Endodermal cell (in vitro differentiated cells): ENCODE measurements at regions not wholly inside any gene's neighbourhood (a gene's known extent, or its start where the extent isn't known, plus 50 kb on each side); places are given as distances from the start of the nearest gene placed in this dataset.

ENCODE experiments used
- DNase-seq: peaks from one replicate; pipeline ENCODE4 v3.0.0-alpha.2; 2017
- H3K27ac ChIP-seq: 2 replicates; pipeline ENCODE4 v1.5.1; 2013; ENCODE audit warnings: mild to moderate bottlenecking, low read depth, low read length, moderate library complexity
- H3K27me3 ChIP-seq: 2 replicates; pipeline ENCODE4 v1.6.1; 2013; ENCODE audit warnings: mild to moderate bottlenecking, low read length, moderate library complexity; ENCODE audit not compliant: insufficient read depth, control insufficient read depth, poor library complexity, severe bottlenecking
- H3K36me3 ChIP-seq: 2 replicates; pipeline ENCODE4 v1.7.0; 2013; ENCODE audit warnings: mild to moderate bottlenecking, low read length, moderate library complexity; ENCODE audit not compliant: control insufficient read depth, insufficient read depth
- H3K4me1 ChIP-seq: one replicate; pipeline ENCODE4 v1.7.0; 2013; ENCODE audit warnings: low read length; ENCODE audit not compliant: control insufficient read depth, insufficient read depth
- H3K4me3 ChIP-seq: 2 replicates; pipeline ENCODE4 v1.5.1; 2013; ENCODE audit warnings: mild to moderate bottlenecking, low read length, moderate library complexity
- H3K9ac ChIP-seq: 2 replicates; pipeline ENCODE4 v1.6.1; 2013; ENCODE audit warnings: mild to moderate bottlenecking, low read length, moderate library complexity; ENCODE audit not compliant: poor library complexity, severe bottlenecking; ENCODE audit errors: extremely low read depth
- H3K9me3 ChIP-seq: 2 replicates; pipeline ENCODE4 v1.6.1; 2013; ENCODE audit warnings: mild to moderate bottlenecking, low read length, moderate library complexity; ENCODE audit not compliant: control insufficient read depth
- H3K27ac Mint-ChIP-seq: 2 replicates; pipeline ENCODE4 v1.8.0; 2020; ENCODE audit warnings: mixed read lengths
- H3K27me3 Mint-ChIP-seq: 2 replicates; pipeline ENCODE4 v1.8.0; 2021; ENCODE audit warnings: mild to moderate bottlenecking, mixed read lengths; ENCODE audit not compliant: insufficient read depth
- H3K36me3 Mint-ChIP-seq: 2 replicates; pipeline ENCODE4 v1.8.0; 2020; ENCODE audit warnings: low read depth, mixed read lengths
- H3K4me1 Mint-ChIP-seq: 2 replicates; pipeline ENCODE4 v1.8.0; 2020; ENCODE audit warnings: mixed read lengths
- H3K4me3 Mint-ChIP-seq: 2 replicates; pipeline ENCODE4 v1.8.0; 2020; ENCODE audit warnings: mild to moderate bottlenecking, moderate library complexity, mixed read lengths
- H3K9me3 Mint-ChIP-seq: 2 replicates; pipeline ENCODE4 v1.8.0; 2020; ENCODE audit warnings: mild to moderate bottlenecking, mixed read lengths
- CTCF ChIP-seq: fragments of 200-600 bp; sonication (generic); conservative IDR thresholded peaks from 2 replicates; pipeline ENCODE4 v1.5.0; 2021; ENCODE audit warnings: antibody characterized with exemption, mild to moderate bottlenecking
- WGBS, 2 experiments: methylation state at CpG; one replicate each; pipeline versions ENCODE4 v1.1.5 to v1.1.7; 2013; ENCODE audit warnings: missing lambda C conversion rate in 2 of 2, mixed read lengths in 1 of 2; ENCODE audit not compliant: insufficient coverage in 1 of 2, insufficient read length in 1 of 2; 5-methylcytosine and 5-hydroxymethylcytosine counted together

GRCh38 chr5:82447913-82448312, 169.8 kb upstream of the RPS23 start:
- H3K4me3 Mint-ChIP-seq, result no peak overlapping the region

GRCh38 chr5:82446809-82447208, 168.7 kb upstream of the RPS23 start:
- Mint-ChIP-seq H3K9me3 (peaks cover 4% of the 10 kb centered on the region), H3K27me3 (no peaks in the 10 kb centered on the region)
- H3K27me3 ChIP-seq, result no peaks in the 10 kb centered on the region

More at GRCh38 chr5:82447913-82448312, 169.8 kb upstream of the RPS23 start:
- Mint-ChIP-seq H3K36me3 (no peaks in the 10 kb centered on the region), H3K9me3 (peaks cover 14% of the 10 kb centered on the region), H3K27ac (no peak overlapping the region), H3K27me3 (no peaks in the 10 kb centered on the region), H3K4me1 (peaks cover 12% of the 10 kb centered on the region)
- Histone ChIP-seq H3K36me3 (no peaks in the 10 kb centered on the region), H3K27me3 (no peaks in the 10 kb centered on the region), H3K4me1 (no peaks in the 10 kb centered on the region), H3K9me3 (no peaks in the 10 kb centered on the region), H3K27ac (no peak overlapping the region), H3K4me3 (no peak overlapping the region), H3K9ac (no peak overlapping the region)
- no peak for DNase-seq
- 94 to 98% methylated on average over 5 to 7 of the region's 7 CpGs for WGBS, 2 experiments
- TF ChIP-seq CTCF, result no peak

DNA sequence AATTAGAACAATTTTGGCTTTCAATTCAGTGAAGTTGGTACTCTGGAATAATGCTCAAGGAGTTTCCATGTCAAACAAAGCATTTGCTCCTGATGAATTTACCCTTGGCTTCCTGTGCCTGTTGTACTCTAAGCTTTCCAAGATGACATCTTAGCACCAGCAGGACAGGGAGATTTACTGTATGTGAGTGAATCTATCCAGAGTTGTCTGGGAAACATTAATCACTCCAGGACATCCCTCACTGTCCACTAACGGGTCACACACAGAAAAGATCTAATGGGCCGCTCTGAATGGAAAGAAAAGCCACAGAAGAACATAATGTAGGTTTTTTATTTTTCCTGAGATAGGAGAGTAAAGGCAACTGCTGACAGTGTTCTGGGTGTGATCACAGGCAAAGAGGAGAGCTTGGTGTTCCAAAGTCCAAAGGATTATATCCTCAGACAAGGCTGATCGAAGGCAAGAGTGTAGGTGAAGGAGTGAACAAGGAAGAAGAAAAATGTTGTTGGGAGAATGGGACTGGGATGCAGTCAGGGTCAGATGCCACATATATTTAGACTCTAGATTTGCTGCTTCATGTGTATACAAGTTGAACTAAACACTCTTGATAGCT, 167.7 kb upstream of the RPS23 start:
- Histone ChIP-seq H3K27me3 (no peaks in the 10 kb centered on the region), H3K9ac (no peak overlapping the region), H3K27ac (no peak overlapping the region), H3K4me1 (no peaks in the 10 kb centered on the region), H3K36me3 (no peaks in the 10 kb centered on the region), H3K4me3 (no peak overlapping the region), H3K9me3 (no peaks in the 10 kb centered on the region)
- peaks cover 1% of the 10 kb centered on the region for H3K9me3 Mint-ChIP-seq
- H3K27me3 Mint-ChIP-seq, result no peaks in the 10 kb centered on the region
- no peak for DNase-seq
- no peak for TF ChIP-seq CTCF
- no peak overlapping the region for H3K4me3 Mint-ChIP-seq
- no peaks in the 10 kb centered on the region for H3K36me3 Mint-ChIP-seq
- WGBS, 2 experiments, result 87 to 92% methylated on average over 2 to 3 of the region's 3 CpGs
- no peak overlapping the region for H3K27ac Mint-ChIP-seq
- H3K4me1 Mint-ChIP-seq, result peaks cover 12% of the 10 kb centered on the region

More at GRCh38 chr5:82446809-82447208, 168.7 kb upstream of the RPS23 start:
- no peak overlapping the region for H3K27ac Mint-ChIP-seq
- no peak for DNase-seq
- no peaks in the 10 kb centered on the region for H3K36me3 Mint-ChIP-seq
- no peak overlapping the region for H3K27ac ChIP-seq
- peaks cover 12% of the 10 kb centered on the region for H3K4me1 Mint-ChIP-seq
- H3K9ac ChIP-seq, result no peak overlapping the region
- H3K36me3 ChIP-seq, result no peaks in the 10 kb centered on the region
- no peaks in the 10 kb centered on the region for H3K9me3 ChIP-seq
- H3K4me3 ChIP-seq, result no peak overlapping the region
- H3K4me3 Mint-ChIP-seq, result no peak overlapping the region
- no peak for TF ChIP-seq CTCF
- H3K4me1 ChIP-seq, result no peaks in the 10 kb centered on the region
